ENCODE measurements at regions not wholly inside any gene's neighbourhood (a gene's known extent, or its start where the extent isn't known, plus 50 kb on each side); places are given as distances from the start of the nearest gene placed in this dataset.

GRCh38 chr13:107650081-107650701 lies 565.1 kb downstream of the LIG4 start:
- POLR2A ChIA-PET, result no interaction called here
- Histone ChIP-seq H3K27ac (ENCODE audit: low read depth in 2 of 2, low read length in 1 of 2) (no peak overlapping the region), H3K27me3 (ENCODE audit: insufficient read depth) (no peaks in the 10 kb centered on the region), H3K9ac (no peak overlapping the region), H3K9me3 (no peaks in the 10 kb centered on the region), H3K36me3 (replicated peaks in 1 of 2; ENCODE audit: control insufficient read depth in 1 of 2, insufficient read depth in 2 of 2, low read length in 1 of 2) (no peaks in the 10 kb centered on the region), H3K79me2 (ENCODE audit: insufficient read depth) (peaks cover 42% of the 10 kb centered on the region), H3K4me2 (no peak overlapping the region), H3K4me1 (ENCODE audit: control insufficient read depth in 1 of 2, insufficient read depth in 2 of 2, low read depth in 1 of 2, low read length in 1 of 2) (no peaks in the 10 kb centered on the region; a peak in 1 of 4 replicates), H3F3A (replicated peaks; ENCODE audit: insufficient read depth) (no peaks in the 10 kb centered on the region), H2AFZ (ENCODE audit: low read depth) (no peak overlapping the region), H3K4me3 (ENCODE audit: low read depth in 2 of 2, low read length in 1 of 2) (no peak overlapping the region), H3K9me2 (no peaks in the 10 kb centered on the region), H4K20me1 (ENCODE audit: insufficient read depth) (no peaks in the 10 kb centered on the region)
- DNase-seq, result peak; percentile 25
- TF ChIP-seq CTCF (IDR thresholded peaks at IDR 0.05) (peak; percentile 69), RFX5 (IDR thresholded peaks at IDR 0.05; ENCODE audit: low read length) (no peak), RAD21 (IDR thresholded peaks at IDR 0.05; ENCODE audit: low read length) (peak; percentile 66), SMC3 (IDR thresholded peaks at IDR 0.05; ENCODE audit: low read depth, low read length) (peak; percentile 56)
- CTCF ChIA-PET, result interaction anchor here (0.6 to 3.1 kb wide), 25 partner anchors 8 to 503 kb away, joined by 3 to 14 read pairs (median 3); no protein-coding TSS in a partner anchor
- 50% methylated on average over 15 of the region's 15 CpGs for WGBS (ENCODE audit: low lambda C conversion rate)

- Histone ChIP-seq H3K27me3 (ENCODE audit: insufficient read depth) (no peaks in the 10 kb centered on the region), H3K36me3 (replicated peaks in 1 of 2; ENCODE audit: control insufficient read depth in 1 of 2, insufficient read depth in 2 of 2, low read length in 1 of 2) (no peaks in the 10 kb centered on the region), H3F3A (replicated peaks; ENCODE audit: insufficient read depth) (no peaks in the 10 kb centered on the region), H3K9me3 (no peaks in the 10 kb centered on the region), H3K4me3 (ENCODE audit: low read depth in 2 of 2, low read length in 1 of 2) (no peak overlapping the region), H3K27ac (ENCODE audit: low read depth in 2 of 2, low read length in 1 of 2) (no peak overlapping the region), H3K9ac (no peak overlapping the region), H2AFZ (ENCODE audit: low read depth) (no peak overlapping the region), H3K4me2 (no peak overlapping the region), H3K9me2 (no peaks in the 10 kb centered on the region), H4K20me1 (ENCODE audit: insufficient read depth) (no peaks in the 10 kb centered on the region), H3K4me1 (ENCODE audit: control insufficient read depth in 1 of 2, insufficient read depth in 2 of 2, low read depth in 1 of 2, low read length in 1 of 2) (no peaks in the 10 kb centered on the region; a peak in 1 of 4 replicates), H3K79me2 (ENCODE audit: insufficient read depth) (peaks cover 35% of the 10 kb centered on the region)
- POLR2A ChIA-PET, result no interaction called here
- CTCF ChIA-PET, result interaction anchor here (0.8 to 3.1 kb wide), 14 partner anchors 10 to 440 kb away, joined by 3 to 14 read pairs (median 3); no protein-coding TSS in a partner anchor
- no peak for DNase-seq
- TF ChIP-seq JUND (IDR thresholded peaks at IDR 0.05), result no peak
- TF ChIP-seq FOXM1 (IDR thresholded peaks at IDR 0.05; ENCODE audit: low read depth), result no peak
- TF ChIP-seq RXRA (IDR thresholded peaks at IDR 0.05; ENCODE audit: borderline replicate concordance, low read depth), result no peak
- 0 out of 2 replicates have a peak, but pooled peaks have one; percentile 4 for TF ChIP-seq PBX3 (IDR thresholded peaks at IDR 0.05)
These were observed 566.3 kb downstream of the LIG4 start for GRCh38 chr13:107649079-107649478.

DNA sequence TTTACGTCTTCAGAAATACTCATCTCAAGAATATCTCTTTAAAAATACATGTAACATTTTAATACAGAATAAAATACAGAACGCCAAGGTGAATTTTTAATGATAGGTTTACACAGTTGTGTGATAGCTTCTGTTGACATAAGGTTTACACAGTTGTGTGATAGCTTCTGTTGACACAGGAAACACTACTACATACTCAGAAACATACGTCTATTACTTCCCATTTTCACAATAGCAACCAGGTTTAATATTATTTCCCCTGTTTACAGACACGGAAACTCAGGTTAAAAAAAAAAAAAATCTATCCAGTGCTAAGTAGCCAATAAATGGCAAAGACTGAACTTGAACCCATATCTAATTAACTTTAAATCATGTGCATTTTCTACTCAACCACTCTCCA lies 571.2 kb downstream of the LIG4 start:
- no peaks in the 10 kb centered on the region for H3K9me3 ChIP-seq
- no peaks in the 10 kb centered on the region for H3K27me3 ChIP-seq (ENCODE audit: insufficient read depth)
- no peak overlapping the region for H3K9ac ChIP-seq
- H4K20me1 ChIP-seq (ENCODE audit: insufficient read depth), result no peaks in the 10 kb centered on the region
- H3K9me2 ChIP-seq, result no peaks in the 10 kb centered on the region
- ChIA-PET CTCF (no interaction called here), POLR2A (no interaction called here)
- no peak overlapping the region for H2AFZ ChIP-seq (ENCODE audit: low read depth)
- WGBS (ENCODE audit: low lambda C conversion rate), result 89% methylated on average over 4 of the region's 4 CpGs
- H3K4me3 ChIP-seq (ENCODE audit: low read depth in 2 of 2, low read length in 1 of 2), result no peak overlapping the region
- H3K36me3 ChIP-seq (replicated peaks in 1 of 2; ENCODE audit: control insufficient read depth in 1 of 2, insufficient read depth in 2 of 2, low read length in 1 of 2), result no peaks in the 10 kb centered on the region
- H3K27ac ChIP-seq (ENCODE audit: low read depth in 2 of 2, low read length in 1 of 2), result no peak overlapping the region
- no peaks in the 10 kb centered on the region for H3F3A ChIP-seq (replicated peaks; ENCODE audit: insufficient read depth)
- DNase-seq, result no peak
- no peaks in the 10 kb centered on the region; a peak in 2 of 4 replicates for H3K4me1 ChIP-seq (ENCODE audit: control insufficient read depth in 1 of 2, insufficient read depth in 2 of 2, low read depth in 1 of 2, low read length in 1 of 2)
- no peak overlapping the region for H3K4me2 ChIP-seq
- H3K79me2 ChIP-seq (ENCODE audit: insufficient read depth), result peaks cover 38% of the 10 kb centered on the region; the same call in 1 of the 2 replicates
- TF ChIP-seq FOXM1 (IDR thresholded peaks at IDR 0.05; ENCODE audit: low read depth) (no peak), SIN3A (IDR thresholded peaks at IDR 0.05; ENCODE audit: borderline replicate concordance, low read depth, low read length) (no peak), RXRA (IDR thresholded peaks at IDR 0.05; ENCODE audit: borderline replicate concordance, low read depth) (no peak), FOXJ3 (CRISPR knock-in tag; IDR thresholded peaks at IDR 0.05) (no peak), RAD21 (IDR thresholded peaks at IDR 0.05; ENCODE audit: low read length) (no peak), EZH2phosphoT487 (IDR thresholded peaks at IDR 0.05; ENCODE audit: borderline replicate concordance, low read depth) (no peak), TEAD4 (IDR thresholded peaks at IDR 0.05; ENCODE audit: borderline replicate concordance, insufficient read depth) (no peak), TAF1 (IDR thresholded peaks at IDR 0.05; ENCODE audit: borderline replicate concordance, low read depth, low read length) (no peak), ELF1 (IDR thresholded peaks at IDR 0.05) (no peak), TCF12 (IDR thresholded peaks at IDR 0.05) (no peak), NFIC (IDR thresholded peaks at IDR 0.05; ENCODE audit: borderline replicate concordance) (no peak), RCOR1 (IDR thresholded peaks at IDR 0.05; ENCODE audit: low read length) (no peak)
- TF ChIP-seq, protein P1, sequence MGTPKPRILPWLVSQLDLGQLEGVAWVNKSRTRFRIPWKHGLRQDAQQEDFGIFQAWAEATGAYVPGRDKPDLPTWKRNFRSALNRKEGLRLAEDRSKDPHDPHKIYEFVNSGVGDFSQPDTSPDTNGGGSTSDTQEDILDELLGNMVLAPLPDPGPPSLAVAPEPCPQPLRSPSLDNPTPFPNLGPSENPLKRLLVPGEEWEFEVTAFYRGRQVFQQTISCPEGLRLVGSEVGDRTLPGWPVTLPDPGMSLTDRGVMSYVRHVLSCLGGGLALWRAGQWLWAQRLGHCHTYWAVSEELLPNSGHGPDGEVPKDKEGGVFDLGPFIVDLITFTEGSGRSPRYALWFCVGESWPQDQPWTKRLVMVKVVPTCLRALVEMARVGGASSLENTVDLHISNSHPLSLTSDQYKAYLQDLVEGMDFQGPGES (IDR thresholded peaks at IDR 0.05; ENCODE audit: low read depth, low read length), result no peak
